Suprapubic skin (tissue), 4 donors: ENCODE measurements at regions not wholly inside any gene's neighbourhood (a gene's known extent, or its start where the extent isn't known, plus 50 kb on each side); places are given as distances from the start of the nearest gene placed in this dataset.

Experiments used
- EP300 ChIP-seq: sonication (generic); formaldehyde crosslinking; IDR thresholded peaks from one replicate; pipeline ENCODE4 v1.6.1; 2017; ENCODE audit warnings: antibody characterized with exemption
- POLR2A ChIP-seq, 2 donors: fragments of 450-650 bp; IDR thresholded peaks; one replicate each; pipeline ENCODE4 v1.6.1; 2017; ENCODE audit warnings: antibody characterized with exemption in 2 of 2, mild to moderate bottlenecking in 2 of 2, moderate library complexity in 2 of 2
- POLR2AphosphoS5 ChIP-seq, 3 donors: sonication (generic); formaldehyde crosslinking; IDR thresholded peaks; one replicate each; pipeline ENCODE4 v1.6.1; 2017; ENCODE audit warnings: antibody characterized with exemption in 3 of 3
- TF ChIP-seq, protein P1 (sequence below), 2 donors: fragments of 200-600 bp in 1 of 2; fragments of 450-650 bp in 1 of 2; sonication (generic) in 1 of 2; IDR thresholded peaks; one replicate each; pipeline ENCODE4 v1.5.1; 2016 to 2019; ENCODE audit warnings: antibody characterized with exemption in 2 of 2, mild to moderate bottlenecking in 1 of 2, moderate library complexity in 1 of 2

DNA sequence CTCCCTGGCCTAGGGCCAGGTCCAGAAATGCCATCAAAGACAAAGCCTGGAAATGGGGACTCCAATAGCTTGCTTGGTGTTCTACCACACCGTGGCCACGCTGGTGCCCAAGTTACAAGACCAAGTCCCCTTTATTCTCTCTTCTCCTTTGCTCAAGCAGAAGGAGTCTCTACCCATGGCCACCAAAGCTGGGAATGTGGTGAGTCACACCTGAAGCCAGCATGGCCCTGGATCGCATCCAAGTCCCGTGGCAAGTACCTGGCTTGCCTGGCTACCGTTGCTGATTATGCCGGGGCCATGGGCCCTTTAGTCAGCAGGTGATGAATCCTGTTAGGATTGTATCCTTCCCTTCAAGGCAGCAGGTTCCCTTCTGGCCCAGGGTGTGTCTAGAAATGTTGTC, 260.0 kb downstream of the HAPSTR1 start:
- no peak for TF ChIP-seq EP300
- TF ChIP-seq, protein P1, sequence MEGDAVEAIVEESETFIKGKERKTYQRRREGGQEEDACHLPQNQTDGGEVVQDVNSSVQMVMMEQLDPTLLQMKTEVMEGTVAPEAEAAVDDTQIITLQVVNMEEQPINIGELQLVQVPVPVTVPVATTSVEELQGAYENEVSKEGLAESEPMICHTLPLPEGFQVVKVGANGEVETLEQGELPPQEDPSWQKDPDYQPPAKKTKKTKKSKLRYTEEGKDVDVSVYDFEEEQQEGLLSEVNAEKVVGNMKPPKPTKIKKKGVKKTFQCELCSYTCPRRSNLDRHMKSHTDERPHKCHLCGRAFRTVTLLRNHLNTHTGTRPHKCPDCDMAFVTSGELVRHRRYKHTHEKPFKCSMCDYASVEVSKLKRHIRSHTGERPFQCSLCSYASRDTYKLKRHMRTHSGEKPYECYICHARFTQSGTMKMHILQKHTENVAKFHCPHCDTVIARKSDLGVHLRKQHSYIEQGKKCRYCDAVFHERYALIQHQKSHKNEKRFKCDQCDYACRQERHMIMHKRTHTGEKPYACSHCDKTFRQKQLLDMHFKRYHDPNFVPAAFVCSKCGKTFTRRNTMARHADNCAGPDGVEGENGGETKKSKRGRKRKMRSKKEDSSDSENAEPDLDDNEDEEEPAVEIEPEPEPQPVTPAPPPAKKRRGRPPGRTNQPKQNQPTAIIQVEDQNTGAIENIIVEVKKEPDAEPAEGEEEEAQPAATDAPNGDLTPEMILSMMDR (IDR thresholded peaks at IDR 0.05), result no peak
- no peak for TF ChIP-seq POLR2AphosphoS5 (IDR thresholded peaks at IDR 0.05)
- no peak for TF ChIP-seq POLR2A (IDR thresholded peaks at IDR 0.05)
